ENCODE measurements at regions not wholly inside any gene's neighbourhood (a gene's known extent, or its start where the extent isn't known, plus 50 kb on each side); places are given as distances from the start of the nearest gene placed in this dataset.

Small RNAs in the stretch of these regions (small RNA-seq; reads per million reads assigned to genes)
- gene CYP3A54P: 0 reads per million in 4 donors
